ENCODE measurements at regions not wholly inside any gene's neighbourhood (a gene's known extent, or its start where the extent isn't known, plus 50 kb on each side); places are given as distances from the start of the nearest gene placed in this dataset.

GRCh38 chr5:173745557-173745956 lies 129.1 kb upstream of the BOD1 start:
- no peaks in the 10 kb centered on the region for H3K9me3 ChIP-seq
- H3K36me3 ChIP-seq: no peaks in the 10 kb centered on the region
- TF ChIP-seq, protein P1, sequence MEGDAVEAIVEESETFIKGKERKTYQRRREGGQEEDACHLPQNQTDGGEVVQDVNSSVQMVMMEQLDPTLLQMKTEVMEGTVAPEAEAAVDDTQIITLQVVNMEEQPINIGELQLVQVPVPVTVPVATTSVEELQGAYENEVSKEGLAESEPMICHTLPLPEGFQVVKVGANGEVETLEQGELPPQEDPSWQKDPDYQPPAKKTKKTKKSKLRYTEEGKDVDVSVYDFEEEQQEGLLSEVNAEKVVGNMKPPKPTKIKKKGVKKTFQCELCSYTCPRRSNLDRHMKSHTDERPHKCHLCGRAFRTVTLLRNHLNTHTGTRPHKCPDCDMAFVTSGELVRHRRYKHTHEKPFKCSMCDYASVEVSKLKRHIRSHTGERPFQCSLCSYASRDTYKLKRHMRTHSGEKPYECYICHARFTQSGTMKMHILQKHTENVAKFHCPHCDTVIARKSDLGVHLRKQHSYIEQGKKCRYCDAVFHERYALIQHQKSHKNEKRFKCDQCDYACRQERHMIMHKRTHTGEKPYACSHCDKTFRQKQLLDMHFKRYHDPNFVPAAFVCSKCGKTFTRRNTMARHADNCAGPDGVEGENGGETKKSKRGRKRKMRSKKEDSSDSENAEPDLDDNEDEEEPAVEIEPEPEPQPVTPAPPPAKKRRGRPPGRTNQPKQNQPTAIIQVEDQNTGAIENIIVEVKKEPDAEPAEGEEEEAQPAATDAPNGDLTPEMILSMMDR (IDR thresholded peaks at IDR 0.05): no peak
- TF ChIP-seq POLR2A (IDR thresholded peaks at IDR 0.05): no peak
- intact Hi-C loops (cut with DNase I; ENCODE audit: low total_unique reads): no loop called here
- no peak overlapping the region for H3K27ac ChIP-seq
- no peak for DNase-seq
- H3K4me1 ChIP-seq: no peaks in the 10 kb centered on the region
- H3K27me3 ChIP-seq: no peaks in the 10 kb centered on the region
- H3K4me3 ChIP-seq: no peak overlapping the region

DNA sequence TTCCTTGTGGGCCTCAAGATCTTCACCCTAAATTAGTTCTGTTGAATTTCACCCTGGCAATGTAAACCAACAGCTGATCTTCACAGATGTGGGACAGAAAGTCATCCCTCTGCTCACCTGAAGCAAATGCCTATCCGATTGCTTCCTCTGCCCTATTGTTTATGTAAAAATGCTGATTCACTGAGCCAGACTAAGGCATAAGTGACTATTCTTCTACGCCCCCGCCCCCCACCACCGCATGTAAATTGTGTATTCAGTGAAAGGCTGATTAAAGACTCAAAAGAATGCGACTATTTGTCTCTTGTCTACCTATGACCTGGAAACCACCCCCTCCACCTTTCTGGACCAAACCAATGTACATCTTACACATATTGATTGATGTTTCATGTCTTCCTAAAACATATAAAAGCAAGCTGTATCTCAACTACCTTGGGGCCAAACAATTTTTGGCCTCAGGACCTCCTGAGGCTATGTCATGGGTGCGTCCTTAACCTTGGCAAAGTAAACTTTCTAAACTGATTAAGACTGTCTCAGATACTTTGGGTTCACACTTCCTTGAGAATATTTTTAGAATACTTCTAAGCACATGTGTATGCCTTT lies 129.7 kb upstream of the BOD1 start:
- Histone ChIP-seq H3K27ac (no peak overlapping the region), H3K36me3 (no peaks in the 10 kb centered on the region), H3K4me1 (no peaks in the 10 kb centered on the region), H3K27me3 (no peaks in the 10 kb centered on the region), H3K4me3 (no peak overlapping the region), H3K9me3 (no peaks in the 10 kb centered on the region)
- no peak for TF ChIP-seq POLR2A (IDR thresholded peaks at IDR 0.05)
- TF ChIP-seq, protein P1 (IDR thresholded peaks at IDR 0.05): no peak
- intact Hi-C loops (cut with DNase I; ENCODE audit: low total_unique reads): no loop called here
- DNase-seq: no peak

- H3K4me1 ChIP-seq: no peaks in the 10 kb centered on the region
- H3K4me3 ChIP-seq: no peak overlapping the region
- intact Hi-C loops (cut with DNase I; ENCODE audit: low total_unique reads): no loop called here
- no peak overlapping the region for H3K27ac ChIP-seq
- H3K27me3 ChIP-seq: no peaks in the 10 kb centered on the region
- no peaks in the 10 kb centered on the region for H3K36me3 ChIP-seq
- TF ChIP-seq, protein P1 (IDR thresholded peaks at IDR 0.05): no peak
- TF ChIP-seq POLR2A (IDR thresholded peaks at IDR 0.05): no peak
- DNase-seq: no peak
- H3K9me3 ChIP-seq: no peaks in the 10 kb centered on the region
Measured at GRCh38 chr5:173747876-173748275, 131.4 kb upstream of the BOD1 start.

GRCh38 chr5:173750538-173751265 lies 134.3 kb upstream of the BOD1 start:
- no peaks in the 10 kb centered on the region for H3K27me3 ChIP-seq
- no peaks in the 10 kb centered on the region for H3K9me3 ChIP-seq
- intact Hi-C loops (cut with DNase I; ENCODE audit: low total_unique reads): no loop called here
- TF ChIP-seq, protein P1 (IDR thresholded peaks at IDR 0.05): no peak
- TF ChIP-seq POLR2A (IDR thresholded peaks at IDR 0.05): no peak
- H3K4me3 ChIP-seq: no peak overlapping the region
- H3K4me1 ChIP-seq: no peaks in the 10 kb centered on the region
- no peak for DNase-seq
- no peak overlapping the region for H3K27ac ChIP-seq
- H3K36me3 ChIP-seq: no peaks in the 10 kb centered on the region

DNA sequence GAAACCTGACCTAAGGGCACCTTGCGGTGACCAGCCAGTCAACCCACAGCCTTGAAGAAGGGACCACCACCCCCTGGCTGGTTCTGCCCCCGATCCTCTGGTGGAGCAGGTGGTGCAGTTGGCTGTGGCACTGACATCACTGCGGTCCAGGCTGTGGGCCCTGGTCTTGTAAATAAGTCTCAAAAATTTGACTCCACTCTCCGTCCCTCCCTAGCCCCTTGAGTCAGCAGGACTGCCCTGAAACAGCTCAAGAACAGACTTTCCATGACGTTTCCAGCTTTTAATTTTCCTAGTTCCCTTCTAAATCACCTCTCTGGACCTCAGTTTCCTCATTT lies 134.8 kb upstream of the BOD1 start:
- TF ChIP-seq, protein P1 (IDR thresholded peaks at IDR 0.05): no peak
- TF ChIP-seq POLR2A (IDR thresholded peaks at IDR 0.05): no peak
- Histone ChIP-seq H3K4me1 (no peaks in the 10 kb centered on the region), H3K36me3 (no peaks in the 10 kb centered on the region), H3K27me3 (no peaks in the 10 kb centered on the region), H3K4me3 (no peak overlapping the region), H3K27ac (no peak overlapping the region), H3K9me3 (no peaks in the 10 kb centered on the region)
- intact Hi-C loops (cut with DNase I; ENCODE audit: low total_unique reads): no loop called here
- no peak for DNase-seq
